HCT116 (cell line): ENCODE measurements at regions not wholly inside any gene's neighbourhood (a gene's known extent, or its start where the extent isn't known, plus 50 kb on each side); places are given as distances from the start of the nearest gene placed in this dataset.

Experiments used
- ATAC-seq: fragments of 200-7000 bp; cut with Tn5 transposase; 2 replicates; pipeline ENCODE4 v1.9.1; 2020; ENCODE audit warnings: mild to moderate bottlenecking, moderate library complexity
- BruUV-seq: library from RNA; stranded (reverse); fragments of 400-500 nt; replicated peaks from 2 replicates; lab custom pipeline; 2021; lab: Mats Ljungman, UMichigan
- CTCF ChIA-PET: fragments of 300-600 bp; sonication (Branson Sonifier 250); formaldehyde crosslinking; loops from one replicate; lab custom pipeline; 2021; ENCODE audit warnings: antibody characterized with exemption; lab: Charles Lee
- POLR2A ChIA-PET: fragments of 300-600, 350-600 bp; sonication (Branson Sonifier 250); formaldehyde crosslinking; loops from one replicate; lab custom pipeline; 2021; ENCODE audit warnings: antibody characterized with exemption; lab: Charles Lee
- RAD21 ChIA-PET, 2 experiments: fragments of 300-600 bp; sonication (Branson Sonifier 250); formaldehyde crosslinking; loops; one replicate each; lab custom pipeline; 2023; ENCODE audit warnings: low total read pairs in 2 of 2; ENCODE audit not compliant: uncharacterized antibody in 2 of 2, unreplicated experiment in 2 of 2, low non-redundant PET in 1 of 2; lab: Charles Lee
- DNase-seq: peaks from one replicate; pipeline ENCODE4 v3.0.0-alpha.2; 2010; ENCODE audit warnings: low read depth, low spot score
- H2AFZ ChIP-seq: fragments of 200-600 bp; shearing (Covaris generic), sonication (generic); 2 replicates; pipeline ENCODE4 v1.6.1; 2017; ENCODE audit warnings: low read depth, mixed run types, mixed read lengths, antibody characterized with exemption, low read length; ENCODE audit not compliant: poor library complexity, severe bottlenecking
- H3K27ac ChIP-seq: 2 replicates; pipeline ENCODE4 v1.5.1; 2012; ENCODE audit warnings: low read depth, low read length
- H3K27me3 ChIP-seq: fragments of 200-600 bp; sonication (generic); 2 replicates; pipeline ENCODE4 v1.6.1; 2016; ENCODE audit warnings: mixed run types, low read length, mixed read lengths; ENCODE audit not compliant: insufficient read depth
- H3K36me3 ChIP-seq, 2 experiments: fragments of 200-500 bp in 1 of 2; fragments of 200-600 bp in 1 of 2; sonication (Bioruptor generic) in 1 of 2; sonication (generic) in 1 of 2; 2 replicates each; pipeline versions ENCODE4 v1.5.1 to v1.6.1; 2014 to 2016; ENCODE audit warnings: low read length in 2 of 2, inconsistent platforms in 1 of 2, mixed read lengths in 1 of 2, mixed run types in 1 of 2; ENCODE audit not compliant: insufficient read depth in 2 of 2, control insufficient read depth in 1 of 2
- H3K4me1 ChIP-seq, 2 experiments: fragments of 200-600 bp in 1 of 2; sonication (generic) in 1 of 2; 2 replicates each; pipeline versions ENCODE4 v1.5.1 to v1.6.1; 2012 to 2017; ENCODE audit warnings: low read length in 2 of 2, inconsistent platforms in 1 of 2, mild to moderate bottlenecking in 1 of 2, mixed read lengths in 1 of 2, mixed run types in 1 of 2, moderate library complexity in 1 of 2; ENCODE audit not compliant: insufficient read depth in 2 of 2, control insufficient read depth in 1 of 2
- H3K4me2 ChIP-seq: fragments of 200-600 bp; sonication (generic); 2 replicates; pipeline ENCODE4 v1.6.1; 2017; ENCODE audit warnings: mixed run types, low read length, mixed read lengths
- H3K4me3 ChIP-seq, 2 experiments: fragments of 200-600 bp in 1 of 2; sonication (generic) in 1 of 2; replicated peaks in 1 of 2; 2 replicates each; pipeline ENCODE4 v1.5.1; 2011 to 2016; ENCODE audit warnings: low read length in 2 of 2, control low read depth in 1 of 2, low read depth in 1 of 2, mild to moderate bottlenecking in 1 of 2, mixed read lengths in 1 of 2, mixed run types in 1 of 2
- H3K79me2 ChIP-seq: fragments of 200-600 bp; sonication (generic); 2 replicates; pipeline ENCODE4 v1.6.1; 2017; ENCODE audit warnings: mild to moderate bottlenecking, mixed run types, low read length, moderate library complexity, mixed read lengths; ENCODE audit not compliant: insufficient read depth
- H3K9ac ChIP-seq: fragments of 200-600 bp; sonication (generic); 2 replicates; pipeline ENCODE4 v1.6.1; 2016; ENCODE audit warnings: low read length, mixed read lengths
- H3K9me2 ChIP-seq: fragments of 200-600 bp; sonication (generic), shearing (Covaris generic); 2 replicates; pipeline ENCODE4 v1.6.1; 2017; ENCODE audit warnings: mixed run types, mild to moderate bottlenecking, moderate library complexity; ENCODE audit not compliant: insufficient read depth
- H3K9me3 ChIP-seq, 2 experiments: fragments of 200-500 bp in 1 of 2; fragments of 200-600 bp in 1 of 2; sonication (Bioruptor generic) in 1 of 2; sonication (generic) in 1 of 2; 2 replicates each; pipeline ENCODE4 v1.6.1; 2014 to 2017; ENCODE audit warnings: low read length in 2 of 2, mixed read lengths in 2 of 2, inconsistent platforms in 1 of 2, low read depth in 1 of 2, mild to moderate bottlenecking in 1 of 2, mixed run types in 1 of 2, moderate library complexity in 1 of 2; ENCODE audit not compliant: control insufficient read depth in 1 of 2, insufficient read depth in 1 of 2
- H4K20me1 ChIP-seq: fragments of 200-600 bp; sonication (generic), shearing (Covaris generic); 2 replicates; pipeline ENCODE4 v1.6.1; 2017; ENCODE audit warnings: mixed run types, mild to moderate bottlenecking, moderate library complexity; ENCODE audit not compliant: insufficient read depth
- CBX3 ChIP-seq: IDR thresholded peaks from 2 replicates; pipeline ENCODE4 v1.6.1; 2012; ENCODE audit warnings: low read depth
- CEBPB ChIP-seq: IDR thresholded peaks from 2 replicates; pipeline ENCODE4 v1.6.1; 2012; ENCODE audit warnings: low read depth
- EGR1 ChIP-seq: IDR thresholded peaks from 2 replicates; pipeline ENCODE4 v1.6.1; 2012; ENCODE audit warnings: low read depth
- EZH2 ChIP-seq: fragments of 200-600 bp; sonication (generic); IDR thresholded peaks from 2 replicates; pipeline ENCODE4 v1.6.1; 2017; ENCODE audit warnings: antibody characterized with exemption, mixed run types
- FOSL1 ChIP-seq: IDR thresholded peaks from 2 replicates; pipeline ENCODE4 v1.6.1; 2012; ENCODE audit warnings: low read depth
- JUND ChIP-seq: IDR thresholded peaks from 2 replicates; pipeline ENCODE4 v1.6.1; 2012
- POLR2A ChIP-seq: IDR thresholded peaks from 2 replicates; pipeline ENCODE4 v1.7.0; 2011; ENCODE audit warnings: borderline replicate concordance; ENCODE audit not compliant: insufficient read depth, insufficient read length; ENCODE audit errors: extremely low read depth
- RAD21 ChIP-seq: IDR thresholded peaks from 2 replicates; pipeline ENCODE4 v1.6.1; 2012; ENCODE audit warnings: low read depth, mild to moderate bottlenecking
- SIN3A ChIP-seq: IDR thresholded peaks from 2 replicates; pipeline ENCODE4 v1.6.1; 2012; ENCODE audit warnings: low read depth
- ZFX ChIP-seq: fragments of 450-650 bp; IDR thresholded peaks from 2 replicates; pipeline ENCODE4 v1.6.1; 2017
- intact Hi-C: fragments of 100-400 bp; cut with micrococcal nuclease; formaldehyde crosslinking; loops from 2 replicates; pipeline ENCODE4 v1.10.0; 2022
- TF ChIP-seq, protein P1 (sequence below): IDR thresholded peaks from 2 replicates; pipeline ENCODE4 v1.6.1; 2012; ENCODE audit warnings: low read depth
- TF ChIP-seq, protein P2 (sequence below): IDR thresholded peaks from 2 replicates; pipeline ENCODE4 v1.6.1; 2012
- TF ChIP-seq, protein P3 (sequence below): IDR thresholded peaks from 2 replicates; pipeline ENCODE4 v1.6.1; 2011; ENCODE audit warnings: mild to moderate bottlenecking, low read length, moderate library complexity; ENCODE audit not compliant: insufficient replicate concordance; ENCODE audit errors: extremely low read depth
- TF ChIP-seq, protein P4 (sequence below), 3 experiments: fragments of 200-600 bp in 1 of 3; sonication (generic) in 1 of 3; IDR thresholded peaks in 2 of 3; conservative IDR thresholded peaks in 1 of 3; 2 replicates each; pipeline ENCODE4 v1.5.1; 2012 to 2017; ENCODE audit warnings: low read depth in 2 of 3, low read length in 2 of 3, antibody characterized with exemption in 1 of 3, borderline replicate concordance in 1 of 3, control low read depth in 1 of 3, mild to moderate bottlenecking in 1 of 3, mixed read lengths in 1 of 3, mixed run types in 1 of 3, moderate library complexity in 1 of 3; ENCODE audit not compliant: insufficient read depth in 1 of 3
- TF ChIP-seq, protein P5 (sequence below): IDR thresholded peaks from 2 replicates; pipeline ENCODE4 v1.6.1; 2012

DNA sequence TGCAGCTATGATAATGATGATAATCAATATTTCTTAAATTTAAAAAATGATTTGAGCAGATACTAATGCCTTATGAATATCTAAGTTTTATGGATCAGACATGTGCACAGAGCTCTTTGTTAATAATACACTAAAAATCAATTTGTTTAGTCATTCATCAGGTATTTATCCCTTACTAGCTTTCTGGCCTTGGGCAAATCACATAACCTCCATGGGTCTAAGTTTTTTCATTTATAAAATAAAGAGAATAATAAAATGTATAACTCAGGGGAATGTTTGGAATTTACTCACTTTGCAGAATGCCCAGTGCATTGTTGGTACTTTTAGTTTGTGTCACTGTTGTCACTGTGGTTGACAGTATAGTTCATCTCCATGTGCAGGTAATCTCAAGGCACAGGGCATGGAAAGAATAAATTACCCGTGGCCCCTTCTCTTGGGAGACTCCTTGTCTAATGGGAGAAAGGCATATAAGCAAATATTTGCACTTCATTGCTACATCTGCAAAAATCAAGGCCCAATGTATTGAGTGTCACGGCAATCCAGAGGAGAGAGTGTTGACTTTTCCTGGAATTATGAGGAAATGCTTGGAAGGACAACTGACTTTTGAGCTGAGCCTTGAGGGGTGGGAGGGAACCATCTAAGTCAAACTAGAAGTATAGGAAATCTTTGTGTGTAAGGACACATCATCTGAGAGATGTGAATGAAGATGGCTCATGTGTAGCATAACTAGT, 64.7 kb upstream of the CTTNBP2 start:
- no peaks in the 10 kb centered on the region for H3K4me1 ChIP-seq
- DNase-seq (no peak), ATAC-seq (no peak)
- ChIA-PET POLR2A (no interaction called here), CTCF (interaction anchor here (1.3 kb wide), 1 partner anchor 9 kb away, joined by 3 read pairs; no protein-coding TSS in a partner anchor), RAD21 (no interaction called here)
- no peaks in the 10 kb centered on the region for H3K9me2 ChIP-seq
- H3K36me3 ChIP-seq, result no peaks in the 10 kb centered on the region
- no peak overlapping the region for H2AFZ ChIP-seq
- H3K4me3 ChIP-seq, result no peak overlapping the region
- H3K79me2 ChIP-seq, result no peaks in the 10 kb centered on the region
- H3K4me2 ChIP-seq, result no peak overlapping the region
- H4K20me1 ChIP-seq, result no peaks in the 10 kb centered on the region
- no peak for TF ChIP-seq JUND
- TF ChIP-seq RAD21, result no peak
- no peak for TF ChIP-seq POLR2A
- TF ChIP-seq, protein P1, sequence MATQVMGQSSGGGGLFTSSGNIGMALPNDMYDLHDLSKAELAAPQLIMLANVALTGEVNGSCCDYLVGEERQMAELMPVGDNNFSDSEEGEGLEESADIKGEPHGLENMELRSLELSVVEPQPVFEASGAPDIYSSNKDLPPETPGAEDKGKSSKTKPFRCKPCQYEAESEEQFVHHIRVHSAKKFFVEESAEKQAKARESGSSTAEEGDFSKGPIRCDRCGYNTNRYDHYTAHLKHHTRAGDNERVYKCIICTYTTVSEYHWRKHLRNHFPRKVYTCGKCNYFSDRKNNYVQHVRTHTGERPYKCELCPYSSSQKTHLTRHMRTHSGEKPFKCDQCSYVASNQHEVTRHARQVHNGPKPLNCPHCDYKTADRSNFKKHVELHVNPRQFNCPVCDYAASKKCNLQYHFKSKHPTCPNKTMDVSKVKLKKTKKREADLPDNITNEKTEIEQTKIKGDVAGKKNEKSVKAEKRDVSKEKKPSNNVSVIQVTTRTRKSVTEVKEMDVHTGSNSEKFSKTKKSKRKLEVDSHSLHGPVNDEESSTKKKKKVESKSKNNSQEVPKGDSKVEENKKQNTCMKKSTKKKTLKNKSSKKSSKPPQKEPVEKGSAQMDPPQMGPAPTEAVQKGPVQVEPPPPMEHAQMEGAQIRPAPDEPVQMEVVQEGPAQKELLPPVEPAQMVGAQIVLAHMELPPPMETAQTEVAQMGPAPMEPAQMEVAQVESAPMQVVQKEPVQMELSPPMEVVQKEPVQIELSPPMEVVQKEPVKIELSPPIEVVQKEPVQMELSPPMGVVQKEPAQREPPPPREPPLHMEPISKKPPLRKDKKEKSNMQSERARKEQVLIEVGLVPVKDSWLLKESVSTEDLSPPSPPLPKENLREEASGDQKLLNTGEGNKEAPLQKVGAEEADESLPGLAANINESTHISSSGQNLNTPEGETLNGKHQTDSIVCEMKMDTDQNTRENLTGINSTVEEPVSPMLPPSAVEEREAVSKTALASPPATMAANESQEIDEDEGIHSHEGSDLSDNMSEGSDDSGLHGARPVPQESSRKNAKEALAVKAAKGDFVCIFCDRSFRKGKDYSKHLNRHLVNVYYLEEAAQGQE, result no peak
- TF ChIP-seq, protein P2, sequence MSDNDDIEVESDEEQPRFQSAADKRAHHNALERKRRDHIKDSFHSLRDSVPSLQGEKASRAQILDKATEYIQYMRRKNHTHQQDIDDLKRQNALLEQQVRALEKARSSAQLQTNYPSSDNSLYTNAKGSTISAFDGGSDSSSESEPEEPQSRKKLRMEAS, result no peak
- no peak for TF ChIP-seq ZFX
- TF ChIP-seq FOSL1, result no peak
- TF ChIP-seq EZH2, result no peak
- no peak for TF ChIP-seq CBX3
- TF ChIP-seq SIN3A, result no peak
- TF ChIP-seq EGR1, result no peak
- TF ChIP-seq, protein P3, sequence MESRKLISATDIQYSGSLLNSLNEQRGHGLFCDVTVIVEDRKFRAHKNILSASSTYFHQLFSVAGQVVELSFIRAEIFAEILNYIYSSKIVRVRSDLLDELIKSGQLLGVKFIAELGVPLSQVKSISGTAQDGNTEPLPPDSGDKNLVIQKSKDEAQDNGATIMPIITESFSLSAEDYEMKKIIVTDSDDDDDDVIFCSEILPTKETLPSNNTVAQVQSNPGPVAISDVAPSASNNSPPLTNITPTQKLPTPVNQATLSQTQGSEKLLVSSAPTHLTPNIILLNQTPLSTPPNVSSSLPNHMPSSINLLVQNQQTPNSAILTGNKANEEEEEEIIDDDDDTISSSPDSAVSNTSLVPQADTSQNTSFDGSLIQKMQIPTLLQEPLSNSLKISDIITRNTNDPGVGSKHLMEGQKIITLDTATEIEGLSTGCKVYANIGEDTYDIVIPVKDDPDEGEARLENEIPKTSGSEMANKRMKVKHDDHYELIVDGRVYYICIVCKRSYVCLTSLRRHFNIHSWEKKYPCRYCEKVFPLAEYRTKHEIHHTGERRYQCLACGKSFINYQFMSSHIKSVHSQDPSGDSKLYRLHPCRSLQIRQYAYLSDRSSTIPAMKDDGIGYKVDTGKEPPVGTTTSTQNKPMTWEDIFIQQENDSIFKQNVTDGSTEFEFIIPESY, result no peak
- no peak for TF ChIP-seq CEBPB
- TF ChIP-seq, protein P4, sequence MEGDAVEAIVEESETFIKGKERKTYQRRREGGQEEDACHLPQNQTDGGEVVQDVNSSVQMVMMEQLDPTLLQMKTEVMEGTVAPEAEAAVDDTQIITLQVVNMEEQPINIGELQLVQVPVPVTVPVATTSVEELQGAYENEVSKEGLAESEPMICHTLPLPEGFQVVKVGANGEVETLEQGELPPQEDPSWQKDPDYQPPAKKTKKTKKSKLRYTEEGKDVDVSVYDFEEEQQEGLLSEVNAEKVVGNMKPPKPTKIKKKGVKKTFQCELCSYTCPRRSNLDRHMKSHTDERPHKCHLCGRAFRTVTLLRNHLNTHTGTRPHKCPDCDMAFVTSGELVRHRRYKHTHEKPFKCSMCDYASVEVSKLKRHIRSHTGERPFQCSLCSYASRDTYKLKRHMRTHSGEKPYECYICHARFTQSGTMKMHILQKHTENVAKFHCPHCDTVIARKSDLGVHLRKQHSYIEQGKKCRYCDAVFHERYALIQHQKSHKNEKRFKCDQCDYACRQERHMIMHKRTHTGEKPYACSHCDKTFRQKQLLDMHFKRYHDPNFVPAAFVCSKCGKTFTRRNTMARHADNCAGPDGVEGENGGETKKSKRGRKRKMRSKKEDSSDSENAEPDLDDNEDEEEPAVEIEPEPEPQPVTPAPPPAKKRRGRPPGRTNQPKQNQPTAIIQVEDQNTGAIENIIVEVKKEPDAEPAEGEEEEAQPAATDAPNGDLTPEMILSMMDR (IDR thresholded peaks at IDR 0.05 in 2 of 3, conservative IDR thresholded peaks at IDR 0.05 in 1 of 3; ENCODE audit: borderline replicate concordance in 1 of 3, insufficient read depth in 1 of 3, low read depth in 2 of 3, low read length in 2 of 3), result no peak
- TF ChIP-seq, protein P5, sequence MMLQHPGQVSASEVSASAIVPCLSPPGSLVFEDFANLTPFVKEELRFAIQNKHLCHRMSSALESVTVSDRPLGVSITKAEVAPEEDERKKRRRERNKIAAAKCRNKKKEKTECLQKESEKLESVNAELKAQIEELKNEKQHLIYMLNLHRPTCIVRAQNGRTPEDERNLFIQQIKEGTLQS, result no peak
- no TSS peak for BruUV-seq
- H3K27ac ChIP-seq, result no peak overlapping the region
- no peaks in the 10 kb centered on the region for H3K27me3 ChIP-seq
- H3K9ac ChIP-seq, result no peak overlapping the region
- no peaks in the 10 kb centered on the region for H3K9me3 ChIP-seq
- intact Hi-C loops, result no loop called here
